K562 (cell line): ENCODE measurements at regions not wholly inside any gene's neighbourhood (a gene's known extent, or its start where the extent isn't known, plus 50 kb on each side); places are given as distances from the start of the nearest gene placed in this dataset.
A peak's percentile ranks its signal among the peaks of the same experiment; 100 is the strongest.

ENCODE experiments used
- ATAC-seq: fragments of 200-7000 bp; cut with Tn5 transposase; 3 replicates; pipeline ENCODE4 v1.9.1; 2020; ENCODE audit warnings: moderate library complexity
- BruUV-seq: library from RNA; stranded (reverse); fragments of 400-500 nt; replicated peaks from 2 replicates; lab custom pipeline; 2021; lab: Mats Ljungman, UMichigan
- CTCF ChIA-PET: fragments of 300-600 bp; formaldehyde crosslinking; extraction: SDS; loops from one replicate; lab custom pipeline; 2021; ENCODE audit warnings: low intra/inter-chr PET ratio; lab: Yijun Ruan, JAX
- POLR2A ChIA-PET: fragments of 300-600, 350-650 bp; sonication (Branson Sonifier 250); formaldehyde crosslinking; extraction: SDS; loops from one replicate; lab custom pipeline; 2021; ENCODE audit warnings: antibody characterized with exemption, inconsistent platforms; lab: Yijun Ruan, JAX
- DNase-seq, 4 experiments: peaks; one replicate each; pipeline versions ENCODE4 v3.0.0 to v3.0.0-alpha.2; 2011 to 2018; ENCODE audit warnings: low spot score in 3 of 4, mixed read lengths in 3 of 4; ENCODE audit errors: extremely low read depth in 1 of 4
- FAIRE-seq: peaks from 2 replicates; lab custom pipeline; 2011; peaks lifted over from hg19 to GRCh38; lab: Jason Lieb, UNC
- H2AFZ ChIP-seq: 2 replicates; pipeline ENCODE4 v1.6.0; 2011; ENCODE audit warnings: low read depth, low read length, control low read depth, inconsistent platforms
- H3K27ac ChIP-seq: fragments of 200-600 bp; 3 replicates; pipeline ENCODE4 v1.8.0; 2011; ENCODE audit warnings: low read depth, mild to moderate bottlenecking, control low read depth, inconsistent platforms, low read length, moderate library complexity, mixed read lengths; ENCODE audit errors: extremely low read depth
- H3K27me3 ChIP-seq, 2 experiments: fragments of 300-600 bp in 1 of 2; 2 replicates in 1 of 2; 3 replicates in 1 of 2; pipeline versions ENCODE4 v1.6.0 to v1.8.0; 2011; ENCODE audit warnings: inconsistent platforms in 2 of 2, low read length in 2 of 2, mild to moderate bottlenecking in 1 of 2, mixed read lengths in 1 of 2, moderate library complexity in 1 of 2; ENCODE audit not compliant: control insufficient read depth in 2 of 2, insufficient read depth in 2 of 2
- H3K36me3 ChIP-seq: fragments of 300-600 bp; 3 replicates; pipeline ENCODE4 v1.8.0; 2011; ENCODE audit warnings: mild to moderate bottlenecking, low read length, inconsistent platforms; ENCODE audit not compliant: control insufficient read depth, insufficient read depth
- H3K4me1 ChIP-seq, 2 experiments: fragments of 200-600 bp in 1 of 2; replicated peaks in 1 of 2; 2 replicates in 1 of 2; 3 replicates in 1 of 2; pipeline versions ENCODE4 v1.5.1 to v1.8.0; 2011; ENCODE audit warnings: inconsistent platforms in 2 of 2, low read length in 2 of 2, mild to moderate bottlenecking in 1 of 2, mixed read lengths in 1 of 2, moderate library complexity in 1 of 2; ENCODE audit not compliant: control insufficient read depth in 2 of 2, insufficient read depth in 2 of 2
- H3K4me2 ChIP-seq: 2 replicates; pipeline ENCODE4 v1.6.1; 2011; ENCODE audit warnings: low read length, control low read depth, inconsistent platforms, mixed read lengths; ENCODE audit not compliant: insufficient read depth
- H3K4me3 ChIP-seq: fragments of 200-600 bp; sonication (generic), shearing (Covaris generic); 2 replicates; pipeline ENCODE4 v1.5.1; 2016; ENCODE audit warnings: control low read depth, inconsistent platforms
- H3K79me2 ChIP-seq: fragments of 200-600 bp; 3 replicates; pipeline ENCODE4 v1.8.0; 2011; ENCODE audit warnings: low read length, inconsistent platforms; ENCODE audit not compliant: control insufficient read depth, insufficient read depth
- H3K9ac ChIP-seq, 2 experiments: 2 replicates each; pipeline versions ENCODE4 v1.6.0 to v1.6.1; 2011; ENCODE audit warnings: low read depth in 2 of 2, low read length in 2 of 2, control low read depth in 1 of 2, inconsistent platforms in 1 of 2, mild to moderate bottlenecking in 1 of 2, mixed read lengths in 1 of 2; ENCODE audit not compliant: insufficient read depth in 1 of 2
- H3K9me1 ChIP-seq: one replicate; pipeline ENCODE4 v1.6.0; 2011; ENCODE audit warnings: inconsistent platforms, mild to moderate bottlenecking, low read length, moderate library complexity; ENCODE audit not compliant: control insufficient read depth, insufficient read depth
- H3K9me3 ChIP-seq: replicated peaks from 2 replicates; pipeline ENCODE4 v1.5.1; 2011; ENCODE audit warnings: low read depth, low read length, inconsistent platforms; ENCODE audit not compliant: control insufficient read depth, insufficient read depth
- H4K20me1 ChIP-seq: replicated peaks from 2 replicates; pipeline ENCODE4 v1.6.1; 2011; ENCODE audit warnings: low read length, inconsistent platforms, mixed read lengths; ENCODE audit not compliant: control insufficient read depth, insufficient read depth
- CTCF ChIP-seq, 3 experiments: IDR thresholded peaks in 2 of 3; conservative IDR thresholded peaks in 1 of 3; 2 replicates each; pipeline ENCODE4 v1.5.1; 2011 to 2012; ENCODE audit warnings: low read length in 3 of 3, mild to moderate bottlenecking in 3 of 3, control low read depth in 2 of 3, improper control_type of control experiment in 1 of 3, inconsistent platforms in 1 of 3, low read depth in 1 of 3, mixed read lengths in 1 of 3, moderate library complexity in 1 of 3; ENCODE audit not compliant: insufficient read depth in 2 of 3
- MAFK ChIP-seq: IDR thresholded peaks from 2 replicates; pipeline ENCODE4 v1.6.1; 2011; ENCODE audit warnings: low read length, improper control_type of control experiment
- PHB2 ChIP-seq: fragments of 450-650 bp; IDR thresholded peaks from 2 replicates; pipeline ENCODE4 v1.6.1; 2017; ENCODE audit warnings: low read depth
- RAD21 ChIP-seq, 2 experiments: fragments of 250-450 bp in 1 of 2; fragments of 450-650 bp in 1 of 2; sonication (Bioruptor Pico) in 1 of 2; formaldehyde crosslinking in 1 of 2; IDR thresholded peaks in 1 of 2; conservative IDR thresholded peaks in 1 of 2; 2 replicates each; pipeline versions ENCODE4 v1.4.0 to v1.8.0; 2020 to 2022; ENCODE audit warnings: mild to moderate bottlenecking in 2 of 2, moderate library complexity in 1 of 2
- ZNF280B ChIP-seq: fragments of 250-450 bp; sonication (Bioruptor Pico); IDR thresholded peaks from 2 replicates; pipeline ENCODE4 v1.5.1; 2021; ENCODE audit warnings: mild to moderate bottlenecking
- ZNF785 ChIP-seq: fragments of 250-450 bp; sonication (Bioruptor Pico); IDR thresholded peaks from 2 replicates; pipeline ENCODE4 v1.4.0; 2020; ENCODE audit warnings: mild to moderate bottlenecking
- WGBS: fragments of 100-300 bp; shearing (Covaris generic); methylation state at CpG from one replicate; pipeline ENCODE4 v1.1.6; 2016; ENCODE audit warnings: low coverage, mixed read lengths; ENCODE audit not compliant: insufficient coverage; ENCODE audit errors: missing lambda C conversion rate; 5-methylcytosine and 5-hydroxymethylcytosine counted together
- in situ Hi-C: fragments of 300-500 bp; cut with MboI; formaldehyde crosslinking; loops from 4 replicates; pipeline ENCODE4 v1.15.0; 2018; ENCODE audit warnings: inconsistent platforms, mixed read lengths
- intact Hi-C: fragments of 100-400 bp; cut with micrococcal nuclease; formaldehyde crosslinking; loops from 2 replicates; pipeline ENCODE4 v1.14.2; 2022

GRCh38 chr5:162209005-162209605 is 141.5 kb downstream of the GABRG2 start:
- Histone ChIP-seq H4K20me1 (no peaks in the 10 kb centered on the region), H3K9me3 (no peaks in the 10 kb centered on the region; the same call in 1 of the 2 replicates), H3K9me1 (no peaks in the 10 kb centered on the region), H3K4me2 (no peak overlapping the region), H3K27me3 (no peaks in the 10 kb centered on the region), H3K4me1 (no peaks in the 10 kb centered on the region), H3K36me3 (no peaks in the 10 kb centered on the region), H3K27ac (no peak overlapping the region), H3K9ac (no peak overlapping the region), H3K79me2 (no peaks in the 10 kb centered on the region), H2AFZ (no peak overlapping the region), H3K4me3 (no peak overlapping the region)
- POLR2A ChIA-PET, result no interaction called here
- DNase-seq (peak in 1 of 4 experiments; percentile 10), FAIRE-seq (no peak), ATAC-seq (0 out of 3 replicates have a peak, but pooled peaks have one; percentile 26)
- intact Hi-C loops (no loop called here), in situ Hi-C loops (no loop called here)
- no TSS peak for BruUV-seq
- CTCF ChIA-PET, result no interaction called here
- TF ChIP-seq RAD21 (CRISPR knock-in tag; conservative IDR thresholded peaks at IDR 0.05 in 1 of 2, IDR thresholded peaks at IDR 0.05 in 1 of 2) (peak in 1 of 2 experiments; percentile 22; a peak in 2 of 4 replicates), PHB2 (no peak), CTCF (IDR thresholded peaks at IDR 0.05 in 2 of 3, conservative IDR thresholded peaks at IDR 0.05 in 1 of 3; ENCODE audit: insufficient read depth in 2 of 3, low read depth in 1 of 3, low read length in 3 of 3) (0 out of 6 replicates have a peak, but pooled peaks of 1 of the 3 experiments have one; percentile 8), ZNF785 (CRISPR knock-in tag) (no peak), MAFK (no peak), ZNF280B (CRISPR knock-in tag) (no peak)
- WGBS, result 0% methylated on average over 5 of the region's 5 CpGs
